Ovary (tissue), 3 donors: ENCODE measurements at regions not wholly inside any gene's neighbourhood (a gene's known extent, or its start where the extent isn't known, plus 50 kb on each side); places are given as distances from the start of the nearest gene placed in this dataset.

Experiments
- EP300 ChIP-seq: sonication (generic); formaldehyde crosslinking; IDR thresholded peaks from one replicate; pipeline ENCODE4 v1.6.1; 2017; ENCODE audit warnings: antibody characterized with exemption
- TF ChIP-seq, protein P1 (sequence below), 3 donors: fragments of 450-650 bp in 2 of 3; fragments of 200-600 bp in 1 of 3; IDR thresholded peaks; one replicate each; pipeline versions ENCODE4 v1.5.1 to v1.8.0; 2016 to 2022; ENCODE audit warnings: antibody characterized with exemption in 3 of 3, mild to moderate bottlenecking in 1 of 3
- donor health status: DM: no; HTN: no; CAD: no.

DNA sequence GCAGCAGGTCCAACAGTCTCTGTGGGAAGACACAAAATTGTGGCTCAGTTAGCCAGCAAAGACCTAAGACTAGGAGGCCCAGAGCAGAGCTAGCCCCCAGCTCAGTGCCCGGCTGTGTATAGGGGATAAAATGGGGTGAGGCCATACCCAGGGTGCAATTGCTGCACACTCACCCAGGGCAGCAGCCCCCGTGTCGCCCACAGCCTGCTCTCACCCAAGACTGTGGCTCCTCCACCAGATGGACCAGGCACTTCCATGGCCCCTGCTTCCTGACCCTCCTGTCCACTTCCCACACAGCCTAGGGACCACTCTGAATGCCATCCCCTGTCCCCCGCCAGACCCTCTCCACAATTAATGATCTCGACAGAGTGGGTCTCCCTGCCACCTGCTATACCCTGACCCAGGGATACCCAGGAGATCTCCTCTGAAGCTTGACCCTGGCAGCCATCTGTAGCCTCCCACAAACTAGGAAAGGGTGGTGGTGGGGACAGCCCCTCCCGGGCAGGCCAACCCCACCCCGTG lies 85.7 kb downstream of the HS1BP3 start:
- TF ChIP-seq, protein P1, sequence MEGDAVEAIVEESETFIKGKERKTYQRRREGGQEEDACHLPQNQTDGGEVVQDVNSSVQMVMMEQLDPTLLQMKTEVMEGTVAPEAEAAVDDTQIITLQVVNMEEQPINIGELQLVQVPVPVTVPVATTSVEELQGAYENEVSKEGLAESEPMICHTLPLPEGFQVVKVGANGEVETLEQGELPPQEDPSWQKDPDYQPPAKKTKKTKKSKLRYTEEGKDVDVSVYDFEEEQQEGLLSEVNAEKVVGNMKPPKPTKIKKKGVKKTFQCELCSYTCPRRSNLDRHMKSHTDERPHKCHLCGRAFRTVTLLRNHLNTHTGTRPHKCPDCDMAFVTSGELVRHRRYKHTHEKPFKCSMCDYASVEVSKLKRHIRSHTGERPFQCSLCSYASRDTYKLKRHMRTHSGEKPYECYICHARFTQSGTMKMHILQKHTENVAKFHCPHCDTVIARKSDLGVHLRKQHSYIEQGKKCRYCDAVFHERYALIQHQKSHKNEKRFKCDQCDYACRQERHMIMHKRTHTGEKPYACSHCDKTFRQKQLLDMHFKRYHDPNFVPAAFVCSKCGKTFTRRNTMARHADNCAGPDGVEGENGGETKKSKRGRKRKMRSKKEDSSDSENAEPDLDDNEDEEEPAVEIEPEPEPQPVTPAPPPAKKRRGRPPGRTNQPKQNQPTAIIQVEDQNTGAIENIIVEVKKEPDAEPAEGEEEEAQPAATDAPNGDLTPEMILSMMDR (IDR thresholded peaks at IDR 0.05): no peak
- no peak for TF ChIP-seq EP300
